ENCODE measurements at regions not wholly inside any gene's neighbourhood (a gene's known extent, or its start where the extent isn't known, plus 50 kb on each side); places are given as distances from the start of the nearest gene placed in this dataset.

- Mint-ChIP-seq H3K4me1 (no peaks in the 10 kb centered on the region), H3K27me3 (peaks cover 5% of the 10 kb centered on the region), H3K9me3 (peaks cover 0 to 4% (median 0%) of the 10 kb centered on the region in 7 donors), H3K36me3 (no peaks in the 10 kb centered on the region), H3K4me3 (no peak overlapping the region), H3K27ac (no peak overlapping the region)
- DNase-seq (no peak), ATAC-seq (ENCODE audit: low read depth in 2 of 2) (no peak)
- no peaks in the 10 kb centered on the region for H3K4me1 ChIP-seq (ENCODE audit: control insufficient read depth, insufficient read depth, low read length, poor library complexity, severe bottlenecking)
- no peaks in the 10 kb centered on the region for H3K9me3 ChIP-seq (ENCODE audit: control insufficient read depth in 2 of 2, low read length in 2 of 2)
- H3K27me3 ChIP-seq (ENCODE audit: control insufficient read depth, insufficient read depth, low read length) = no peaks in the 10 kb centered on the region
- H3K4me3 ChIP-seq (ENCODE audit: low read depth, low read length) = no peak overlapping the region
- H3K27ac ChIP-seq (ENCODE audit: insufficient read depth, low read length, poor library complexity, severe bottlenecking) = no peak overlapping the region
- H3K36me3 ChIP-seq (ENCODE audit: control insufficient read depth, insufficient read depth, low read length) = no peaks in the 10 kb centered on the region
These were observed 317.7 kb downstream of the VPS13C start for GRCh38 chr15:61742591-61742990.

- Mint-ChIP-seq H3K27ac (no peak overlapping the region), H3K9me3 (peaks cover 0 to 1% (median 0%) of the 10 kb centered on the region in 7 donors), H3K36me3 (no peaks in the 10 kb centered on the region), H3K4me1 (no peaks in the 10 kb centered on the region), H3K4me3 (no peak overlapping the region), H3K27me3 (no peaks in the 10 kb centered on the region)
- Histone ChIP-seq H3K4me3 (ENCODE audit: low read depth, low read length) (no peak overlapping the region), H3K27me3 (ENCODE audit: control insufficient read depth, insufficient read depth, low read length) (peaks cover 2% of the 10 kb centered on the region), H3K4me1 (ENCODE audit: control insufficient read depth, insufficient read depth, low read length, poor library complexity, severe bottlenecking) (no peaks in the 10 kb centered on the region), H3K27ac (ENCODE audit: insufficient read depth, low read length, poor library complexity, severe bottlenecking) (no peak overlapping the region), H3K36me3 (ENCODE audit: control insufficient read depth, insufficient read depth, low read length) (no peaks in the 10 kb centered on the region), H3K9me3 (ENCODE audit: control insufficient read depth in 2 of 2, low read length in 2 of 2) (no peaks in the 10 kb centered on the region)
- ATAC-seq (ENCODE audit: low read depth in 2 of 2) (no peak), DNase-seq (no peak)
These were observed 323.5 kb downstream of the VPS13C start for GRCh38 chr15:61736790-61737189.

- Mint-ChIP-seq H3K27me3 (peaks cover 8% of the 10 kb centered on the region), H3K9me3 (no peaks in the 10 kb centered on the region), H3K4me1 (no peaks in the 10 kb centered on the region), H3K4me3 (no peak overlapping the region), H3K27ac (no peak overlapping the region), H3K36me3 (no peaks in the 10 kb centered on the region)
- ATAC-seq (ENCODE audit: low read depth in 2 of 2) (no peak), DNase-seq (no peak)
- no peaks in the 10 kb centered on the region for H3K36me3 ChIP-seq (ENCODE audit: control insufficient read depth, insufficient read depth, low read length)
- H3K4me1 ChIP-seq (ENCODE audit: control insufficient read depth, insufficient read depth, low read length, poor library complexity, severe bottlenecking) = no peaks in the 10 kb centered on the region
- no peak overlapping the region for H3K4me3 ChIP-seq (ENCODE audit: low read depth, low read length)
- H3K27me3 ChIP-seq (ENCODE audit: control insufficient read depth, insufficient read depth, low read length) = peaks cover 3% of the 10 kb centered on the region
- H3K27ac ChIP-seq (ENCODE audit: insufficient read depth, low read length, poor library complexity, severe bottlenecking) = no peak overlapping the region
- no peaks in the 10 kb centered on the region for H3K9me3 ChIP-seq (ENCODE audit: control insufficient read depth in 2 of 2, low read length in 2 of 2)
These were observed 329.1 kb downstream of the VPS13C start for GRCh38 chr15:61731099-61731498.

- H3K4me1 ChIP-seq (ENCODE audit: control insufficient read depth, insufficient read depth, low read length, poor library complexity, severe bottlenecking) = no peaks in the 10 kb centered on the region
- Mint-ChIP-seq H3K36me3 (no peaks in the 10 kb centered on the region), H3K27ac (no peak overlapping the region), H3K4me1 (no peaks in the 10 kb centered on the region), H3K9me3 (no peaks in the 10 kb centered on the region), H3K27me3 (peaks cover 13% of the 10 kb centered on the region), H3K4me3 (no peak overlapping the region)
- no peak for ATAC-seq (ENCODE audit: low read depth in 2 of 2)
- no peak for DNase-seq
- peaks cover 2% of the 10 kb centered on the region for H3K27me3 ChIP-seq (ENCODE audit: control insufficient read depth, insufficient read depth, low read length)
- no peak overlapping the region for H3K27ac ChIP-seq (ENCODE audit: insufficient read depth, low read length, poor library complexity, severe bottlenecking)
- no peaks in the 10 kb centered on the region for H3K9me3 ChIP-seq (ENCODE audit: control insufficient read depth in 2 of 2, low read length in 2 of 2)
- H3K36me3 ChIP-seq (ENCODE audit: control insufficient read depth, insufficient read depth, low read length) = no peaks in the 10 kb centered on the region
- H3K4me3 ChIP-seq (ENCODE audit: low read depth, low read length) = no peak overlapping the region
These were observed 330.6 kb downstream of the VPS13C start for GRCh38 chr15:61729646-61730045.

- no peaks in the 10 kb centered on the region for H3K36me3 ChIP-seq (ENCODE audit: control insufficient read depth, insufficient read depth, low read length)
- ATAC-seq (ENCODE audit: low read depth in 2 of 2) (no peak), DNase-seq (no peak)
- no peak overlapping the region for H3K27ac ChIP-seq (ENCODE audit: insufficient read depth, low read length, poor library complexity, severe bottlenecking)
- H3K4me3 ChIP-seq (ENCODE audit: low read depth, low read length) = no peak overlapping the region
- Mint-ChIP-seq H3K9me3 (no peaks in the 10 kb centered on the region), H3K4me3 (no peak overlapping the region), H3K4me1 (no peaks in the 10 kb centered on the region), H3K36me3 (no peaks in the 10 kb centered on the region), H3K27me3 (peaks cover 19% of the 10 kb centered on the region), H3K27ac (no peak overlapping the region)
- H3K9me3 ChIP-seq (ENCODE audit: control insufficient read depth in 2 of 2, low read length in 2 of 2) = no peaks in the 10 kb centered on the region
- H3K27me3 ChIP-seq (ENCODE audit: control insufficient read depth, insufficient read depth, low read length) = peaks cover 2% of the 10 kb centered on the region
- no peaks in the 10 kb centered on the region for H3K4me1 ChIP-seq (ENCODE audit: control insufficient read depth, insufficient read depth, low read length, poor library complexity, severe bottlenecking)
These were observed 334.1 kb downstream of the VPS13C start for GRCh38 chr15:61726166-61726565.

- H3K27ac Mint-ChIP-seq = no peak overlapping the region
- Histone ChIP-seq H3K36me3 (ENCODE audit: control insufficient read depth, insufficient read depth, low read length) (no peaks in the 10 kb centered on the region), H3K9me3 (ENCODE audit: control insufficient read depth in 2 of 2, low read length in 2 of 2) (no peaks in the 10 kb centered on the region), H3K4me3 (ENCODE audit: low read depth, low read length) (no peak overlapping the region), H3K4me1 (ENCODE audit: control insufficient read depth, insufficient read depth, low read length, poor library complexity, severe bottlenecking) (no peaks in the 10 kb centered on the region), H3K27me3 (ENCODE audit: control insufficient read depth, insufficient read depth, low read length) (peaks cover 2% of the 10 kb centered on the region), H3K27ac (ENCODE audit: insufficient read depth, low read length, poor library complexity, severe bottlenecking) (no peak overlapping the region)
- H3K4me1 Mint-ChIP-seq = no peaks in the 10 kb centered on the region
- no peak for ATAC-seq (ENCODE audit: low read depth in 2 of 2)
- no peaks in the 10 kb centered on the region for H3K9me3 Mint-ChIP-seq
- no peak for DNase-seq
- no peak overlapping the region for H3K4me3 Mint-ChIP-seq
- no peaks in the 10 kb centered on the region for H3K36me3 Mint-ChIP-seq
- H3K27me3 Mint-ChIP-seq = peaks cover 16% of the 10 kb centered on the region
These were observed 335.0 kb downstream of the VPS13C start for GRCh38 chr15:61725251-61725650.

GRCh38 chr15:61724251-61724939 is 335.9 kb downstream of the VPS13C start:
- peaks cover 2% of the 10 kb centered on the region for H3K27me3 ChIP-seq (ENCODE audit: control insufficient read depth, insufficient read depth, low read length)
- Mint-ChIP-seq H3K4me1 (no peaks in the 10 kb centered on the region), H3K4me3 (no peak overlapping the region), H3K36me3 (no peaks in the 10 kb centered on the region), H3K27ac (no peak overlapping the region), H3K9me3 (no peaks in the 10 kb centered on the region), H3K27me3 (peaks cover 24% of the 10 kb centered on the region)
- no peaks in the 10 kb centered on the region for H3K9me3 ChIP-seq (ENCODE audit: control insufficient read depth in 2 of 2, low read length in 2 of 2)
- no peaks in the 10 kb centered on the region for H3K36me3 ChIP-seq (ENCODE audit: control insufficient read depth, insufficient read depth, low read length)
- no peaks in the 10 kb centered on the region for H3K4me1 ChIP-seq (ENCODE audit: control insufficient read depth, insufficient read depth, low read length, poor library complexity, severe bottlenecking)
- DNase-seq (no peak), ATAC-seq (ENCODE audit: low read depth in 2 of 2) (no peak)
- no peak overlapping the region for H3K27ac ChIP-seq (ENCODE audit: insufficient read depth, low read length, poor library complexity, severe bottlenecking)
- no peak overlapping the region for H3K4me3 ChIP-seq (ENCODE audit: low read depth, low read length)

GRCh38 chr15:61721418-61721817 is 338.8 kb downstream of the VPS13C start:
- no peak overlapping the region for H3K4me3 Mint-ChIP-seq
- DNase-seq (no peak), ATAC-seq (ENCODE audit: low read depth in 2 of 2) (no peak)
- no peaks in the 10 kb centered on the region for H3K36me3 ChIP-seq (ENCODE audit: control insufficient read depth, insufficient read depth, low read length)
- peaks cover 31% of the 10 kb centered on the region for H3K27me3 Mint-ChIP-seq
- no peaks in the 10 kb centered on the region for H3K9me3 ChIP-seq (ENCODE audit: control insufficient read depth in 2 of 2, low read length in 2 of 2)
- no peaks in the 10 kb centered on the region for H3K4me1 ChIP-seq (ENCODE audit: control insufficient read depth, insufficient read depth, low read length, poor library complexity, severe bottlenecking)
- H3K4me3 ChIP-seq (ENCODE audit: low read depth, low read length) = no peak overlapping the region
- no peaks in the 10 kb centered on the region for H3K4me1 Mint-ChIP-seq
- H3K9me3 Mint-ChIP-seq = no peaks in the 10 kb centered on the region
- no peak overlapping the region for H3K27ac ChIP-seq (ENCODE audit: insufficient read depth, low read length, poor library complexity, severe bottlenecking)
- no peaks in the 10 kb centered on the region for H3K27me3 ChIP-seq (ENCODE audit: control insufficient read depth, insufficient read depth, low read length)
- H3K36me3 Mint-ChIP-seq = no peaks in the 10 kb centered on the region
- H3K27ac Mint-ChIP-seq = no peak overlapping the region

Data from CD4-positive, CD25-positive, alpha-beta regulatory T cell (primary cell).